Lower lobe of right lung (tissue), 2 donors: ENCODE measurements at regions not wholly inside any gene's neighbourhood (a gene's known extent, or its start where the extent isn't known, plus 50 kb on each side); places are given as distances from the start of the nearest gene placed in this dataset.

ENCODE experiments used
- ATAC-seq, 2 donors: fragments of 200-7000 bp; cut with Tn5 transposase; one replicate each; pipeline ENCODE4 v1.9.1; 2020 to 2022; ENCODE audit warnings: mild to moderate bottlenecking in 2 of 2, moderate library complexity in 2 of 2
- DNase-seq: peaks from one replicate; pipeline ENCODE4 v3.0.0-alpha.2; 2020
- H3K27ac ChIP-seq: fragments of 200-600 bp; one replicate; pipeline ENCODE4 v1.8.0; 2022
- H3K27me3 ChIP-seq: fragments of 200-600 bp; one replicate; pipeline ENCODE4 v1.8.0; 2022; ENCODE audit warnings: low read depth
- H3K36me3 ChIP-seq: fragments of 200-600 bp; one replicate; pipeline ENCODE4 v1.8.0; 2022; ENCODE audit warnings: mild to moderate bottlenecking
- H3K4me1 ChIP-seq: fragments of 200-600 bp; one replicate; pipeline ENCODE4 v1.8.0; 2022
- H3K4me3 ChIP-seq: fragments of 200-600 bp; one replicate; pipeline ENCODE4 v1.8.0; 2022; ENCODE audit warnings: mild to moderate bottlenecking
- H3K9me3 ChIP-seq: fragments of 200-600 bp; one replicate; pipeline ENCODE4 v1.8.0; 2022
- intact Hi-C: fragments of 100-400 bp; cut with DNase I; formaldehyde crosslinking; loops from one replicate; pipeline ENCODE4 v1.11.0; 2022
- TF ChIP-seq, protein P1 (sequence below): fragments of 200-600 bp; IDR thresholded peaks from one replicate; pipeline ENCODE4 v1.8.0; 2022; ENCODE audit warnings: antibody characterized with exemption, mild to moderate bottlenecking
- donor health status: DM: no; HTN: yes; CAD: no; lungs with severe emphysema.

- Histone ChIP-seq H3K4me1 (peaks cover 9% of the 10 kb centered on the region), H3K27me3 (no peaks in the 10 kb centered on the region), H3K36me3 (no peaks in the 10 kb centered on the region), H3K27ac (no peak overlapping the region), H3K9me3 (no peaks in the 10 kb centered on the region), H3K4me3 (no peak overlapping the region)
- TF ChIP-seq, protein P1, sequence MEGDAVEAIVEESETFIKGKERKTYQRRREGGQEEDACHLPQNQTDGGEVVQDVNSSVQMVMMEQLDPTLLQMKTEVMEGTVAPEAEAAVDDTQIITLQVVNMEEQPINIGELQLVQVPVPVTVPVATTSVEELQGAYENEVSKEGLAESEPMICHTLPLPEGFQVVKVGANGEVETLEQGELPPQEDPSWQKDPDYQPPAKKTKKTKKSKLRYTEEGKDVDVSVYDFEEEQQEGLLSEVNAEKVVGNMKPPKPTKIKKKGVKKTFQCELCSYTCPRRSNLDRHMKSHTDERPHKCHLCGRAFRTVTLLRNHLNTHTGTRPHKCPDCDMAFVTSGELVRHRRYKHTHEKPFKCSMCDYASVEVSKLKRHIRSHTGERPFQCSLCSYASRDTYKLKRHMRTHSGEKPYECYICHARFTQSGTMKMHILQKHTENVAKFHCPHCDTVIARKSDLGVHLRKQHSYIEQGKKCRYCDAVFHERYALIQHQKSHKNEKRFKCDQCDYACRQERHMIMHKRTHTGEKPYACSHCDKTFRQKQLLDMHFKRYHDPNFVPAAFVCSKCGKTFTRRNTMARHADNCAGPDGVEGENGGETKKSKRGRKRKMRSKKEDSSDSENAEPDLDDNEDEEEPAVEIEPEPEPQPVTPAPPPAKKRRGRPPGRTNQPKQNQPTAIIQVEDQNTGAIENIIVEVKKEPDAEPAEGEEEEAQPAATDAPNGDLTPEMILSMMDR = no peak
- no peak for DNase-seq
- no peak for ATAC-seq
- intact Hi-C loops = no loop called here
Measured at GRCh38 chr10:78947733-78948132, 121.0 kb upstream of the ZMIZ1 start.

- TF ChIP-seq, protein P1 = no peak
- no peaks in the 10 kb centered on the region for H3K36me3 ChIP-seq
Measured at GRCh38 chr10:78948621-78949030, 120.1 kb upstream of the ZMIZ1 start.

GRCh38 chr10:78950656-78951587, 117.8 kb upstream of the ZMIZ1 start:
- ATAC-seq = no peak
- H3K36me3 ChIP-seq = no peaks in the 10 kb centered on the region
- intact Hi-C loops = no loop called here
- DNase-seq = no peak
- H3K4me1 ChIP-seq = peaks cover 11% of the 10 kb centered on the region
- H3K9me3 ChIP-seq = no peaks in the 10 kb centered on the region
- TF ChIP-seq, protein P1 = no peak
- H3K27ac ChIP-seq = no peak overlapping the region
- no peak overlapping the region for H3K4me3 ChIP-seq
- H3K27me3 ChIP-seq = no peaks in the 10 kb centered on the region

More at GRCh38 chr10:78948621-78949030, 120.1 kb upstream of the ZMIZ1 start:
- Histone ChIP-seq H3K4me3 (no peak overlapping the region), H3K27me3 (no peaks in the 10 kb centered on the region), H3K27ac (no peak overlapping the region), H3K4me1 (peaks cover 17% of the 10 kb centered on the region), H3K9me3 (no peaks in the 10 kb centered on the region)
- no peak for ATAC-seq
- no peak for DNase-seq
- intact Hi-C loops = no loop called here

GRCh38 chr10:78952030-78952429, 116.7 kb upstream of the ZMIZ1 start:
- Histone ChIP-seq H3K36me3 (no peaks in the 10 kb centered on the region), H3K9me3 (no peaks in the 10 kb centered on the region), H3K27ac (no peak overlapping the region), H3K27me3 (no peaks in the 10 kb centered on the region), H3K4me1 (peaks cover 11% of the 10 kb centered on the region), H3K4me3 (no peak overlapping the region)
- DNase-seq (no peak), ATAC-seq (no peak)
- TF ChIP-seq, protein P1 = no peak
- intact Hi-C loops = no loop called here

- H3K36me3 ChIP-seq = no peaks in the 10 kb centered on the region
- DNase-seq (no peak), ATAC-seq (peak; percentile 20 to 37)
- no peaks in the 10 kb centered on the region for H3K27me3 ChIP-seq
- intact Hi-C loops = no loop called here
- no peaks in the 10 kb centered on the region for H3K9me3 ChIP-seq
- H3K27ac ChIP-seq = peak overlapping the region; percentile 11
- H3K4me3 ChIP-seq = no peak overlapping the region
- TF ChIP-seq, protein P1 = no peak
- H3K4me1 ChIP-seq = peaks cover 11% of the 10 kb centered on the region
Measured at GRCh38 chr10:78952686-78953085, 116.1 kb upstream of the ZMIZ1 start.
